ENCODE measurements at regions not wholly inside any gene's neighbourhood (a gene's known extent, or its start where the extent isn't known, plus 50 kb on each side); places are given as distances from the start of the nearest gene placed in this dataset.

DNA sequence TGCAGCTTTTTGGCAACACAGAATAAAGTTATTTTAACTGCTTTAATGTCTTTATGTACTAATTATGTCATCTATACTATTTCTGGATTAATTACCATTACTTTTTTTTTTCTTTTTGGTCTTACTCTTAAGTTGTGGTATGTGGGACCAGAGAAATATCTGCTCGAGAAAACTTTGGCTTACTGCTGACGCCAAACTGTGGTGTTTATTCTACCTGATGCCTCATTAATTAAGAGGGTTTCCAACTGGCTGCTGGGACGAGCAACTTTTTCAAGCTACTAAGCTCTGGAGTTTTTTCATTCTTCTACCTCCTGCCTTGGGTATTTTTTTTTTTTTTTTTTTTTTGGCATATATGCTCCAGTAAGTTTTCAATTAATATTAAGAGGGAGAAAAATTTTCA, 1257.5 kb downstream of the FSCB start:
- TF ChIP-seq, protein P1, sequence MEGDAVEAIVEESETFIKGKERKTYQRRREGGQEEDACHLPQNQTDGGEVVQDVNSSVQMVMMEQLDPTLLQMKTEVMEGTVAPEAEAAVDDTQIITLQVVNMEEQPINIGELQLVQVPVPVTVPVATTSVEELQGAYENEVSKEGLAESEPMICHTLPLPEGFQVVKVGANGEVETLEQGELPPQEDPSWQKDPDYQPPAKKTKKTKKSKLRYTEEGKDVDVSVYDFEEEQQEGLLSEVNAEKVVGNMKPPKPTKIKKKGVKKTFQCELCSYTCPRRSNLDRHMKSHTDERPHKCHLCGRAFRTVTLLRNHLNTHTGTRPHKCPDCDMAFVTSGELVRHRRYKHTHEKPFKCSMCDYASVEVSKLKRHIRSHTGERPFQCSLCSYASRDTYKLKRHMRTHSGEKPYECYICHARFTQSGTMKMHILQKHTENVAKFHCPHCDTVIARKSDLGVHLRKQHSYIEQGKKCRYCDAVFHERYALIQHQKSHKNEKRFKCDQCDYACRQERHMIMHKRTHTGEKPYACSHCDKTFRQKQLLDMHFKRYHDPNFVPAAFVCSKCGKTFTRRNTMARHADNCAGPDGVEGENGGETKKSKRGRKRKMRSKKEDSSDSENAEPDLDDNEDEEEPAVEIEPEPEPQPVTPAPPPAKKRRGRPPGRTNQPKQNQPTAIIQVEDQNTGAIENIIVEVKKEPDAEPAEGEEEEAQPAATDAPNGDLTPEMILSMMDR (conservative IDR thresholded peaks at IDR 0.05; ENCODE audit: low read depth, low read length): no peak
- TF ChIP-seq EZH2 (IDR thresholded peaks at IDR 0.05; ENCODE audit: low read length, unreplicated experiment): no peak

All from PC-3 (cell line).